ENCODE measurements at regions not wholly inside any gene's neighbourhood (a gene's known extent, or its start where the extent isn't known, plus 50 kb on each side); places are given as distances from the start of the nearest gene placed in this dataset.

GRCh38 chr2:142445023-142445422, 314.2 kb upstream of the LRP1B start:
- no peak for DNase-seq (ENCODE audit: low spot score)
- H3K4me1 ChIP-seq (ENCODE audit: control insufficient read depth in 4 of 4, insufficient read depth in 4 of 4, low read length in 3 of 4): peaks cover 0 to 8% (median 6%) of the 10 kb centered on the region in 4 donors
- TF ChIP-seq NR2F2 (IDR thresholded peaks at IDR 0.05): no peak
- TF ChIP-seq YY1 (IDR thresholded peaks at IDR 0.05): no peak
- TF ChIP-seq REST (IDR thresholded peaks at IDR 0.05): no peak
- TF ChIP-seq SP1 (IDR thresholded peaks at IDR 0.05): no peak
- TF ChIP-seq, protein P1, sequence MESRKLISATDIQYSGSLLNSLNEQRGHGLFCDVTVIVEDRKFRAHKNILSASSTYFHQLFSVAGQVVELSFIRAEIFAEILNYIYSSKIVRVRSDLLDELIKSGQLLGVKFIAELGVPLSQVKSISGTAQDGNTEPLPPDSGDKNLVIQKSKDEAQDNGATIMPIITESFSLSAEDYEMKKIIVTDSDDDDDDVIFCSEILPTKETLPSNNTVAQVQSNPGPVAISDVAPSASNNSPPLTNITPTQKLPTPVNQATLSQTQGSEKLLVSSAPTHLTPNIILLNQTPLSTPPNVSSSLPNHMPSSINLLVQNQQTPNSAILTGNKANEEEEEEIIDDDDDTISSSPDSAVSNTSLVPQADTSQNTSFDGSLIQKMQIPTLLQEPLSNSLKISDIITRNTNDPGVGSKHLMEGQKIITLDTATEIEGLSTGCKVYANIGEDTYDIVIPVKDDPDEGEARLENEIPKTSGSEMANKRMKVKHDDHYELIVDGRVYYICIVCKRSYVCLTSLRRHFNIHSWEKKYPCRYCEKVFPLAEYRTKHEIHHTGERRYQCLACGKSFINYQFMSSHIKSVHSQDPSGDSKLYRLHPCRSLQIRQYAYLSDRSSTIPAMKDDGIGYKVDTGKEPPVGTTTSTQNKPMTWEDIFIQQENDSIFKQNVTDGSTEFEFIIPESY (IDR thresholded peaks at IDR 0.05): no peak
- no peak for TF ChIP-seq EGR1 (IDR thresholded peaks at IDR 0.05; ENCODE audit: low read depth in 2 of 2)
- TF ChIP-seq JUND (IDR thresholded peaks at IDR 0.05): no peak
- no peak for TF ChIP-seq RAD21 (IDR thresholded peaks at IDR 0.05)
- TF ChIP-seq, protein P2, sequence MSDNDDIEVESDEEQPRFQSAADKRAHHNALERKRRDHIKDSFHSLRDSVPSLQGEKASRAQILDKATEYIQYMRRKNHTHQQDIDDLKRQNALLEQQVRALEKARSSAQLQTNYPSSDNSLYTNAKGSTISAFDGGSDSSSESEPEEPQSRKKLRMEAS (IDR thresholded peaks at IDR 0.05): no peak
- no peak for TF ChIP-seq FOXA1 (IDR thresholded peaks at IDR 0.05)
- TF ChIP-seq GABPA (IDR thresholded peaks at IDR 0.05 in 1 of 2, conservative IDR thresholded peaks at IDR 0.05 in 1 of 2): no peak
- no peak for TF ChIP-seq HNF4A (conservative IDR thresholded peaks at IDR 0.05)
- TF ChIP-seq TAF1 (conservative IDR thresholded peaks at IDR 0.05): no peak
- no peak overlapping the region for H3K4me3 ChIP-seq (ENCODE audit: low read depth in 1 of 3, low read length in 3 of 3)
- H3K27ac ChIP-seq (ENCODE audit: low read depth in 1 of 2, low read length in 2 of 2): no peak overlapping the region
- H3K9ac ChIP-seq (ENCODE audit: low read depth in 1 of 2, low read length in 2 of 2): no peak overlapping the region
- H3K9me3 ChIP-seq (ENCODE audit: control insufficient read depth in 4 of 4, low read length in 3 of 4): no peaks in the 10 kb centered on the region
- H3K27me3 ChIP-seq (ENCODE audit: control insufficient read depth in 4 of 4, insufficient read depth in 4 of 4, low read length in 3 of 4): no peaks in the 10 kb centered on the region
- WGBS: 95% methylated on average over 2 of the region's 2 CpGs
- no peaks in the 10 kb centered on the region for H3K36me3 ChIP-seq (ENCODE audit: control insufficient read depth in 4 of 4, insufficient read depth in 3 of 4, low read depth in 1 of 4, low read length in 3 of 4)

GRCh38 chr2:142435847-142436246, 305.0 kb upstream of the LRP1B start:
- H3K4me3 ChIP-seq (ENCODE audit: low read depth in 1 of 3, low read length in 3 of 3): no peak overlapping the region
- 81% methylated on average over 3 of the region's 3 CpGs for WGBS
- no peak for TF ChIP-seq FOXA1 (IDR thresholded peaks at IDR 0.05)
- no peak for TF ChIP-seq TAF1 (conservative IDR thresholded peaks at IDR 0.05)
- TF ChIP-seq FOXA2 (IDR thresholded peaks at IDR 0.05): no peak
- TF ChIP-seq, protein P1 (IDR thresholded peaks at IDR 0.05): no peak
- no peak for TF ChIP-seq HNF4A (conservative IDR thresholded peaks at IDR 0.05)
- TF ChIP-seq CTCF (IDR thresholded peaks at IDR 0.05; ENCODE audit: low read depth, low read length, missing input control): no peak
- TF ChIP-seq NR2F2 (IDR thresholded peaks at IDR 0.05): no peak
- no peak for TF ChIP-seq YY1 (IDR thresholded peaks at IDR 0.05)
- TF ChIP-seq REST (IDR thresholded peaks at IDR 0.05): no peak
- no peak for TF ChIP-seq RAD21 (IDR thresholded peaks at IDR 0.05)
- no peak for TF ChIP-seq HNF4G (IDR thresholded peaks at IDR 0.05)
- TF ChIP-seq JUND (IDR thresholded peaks at IDR 0.05): no peak
- TF ChIP-seq EGR1 (IDR thresholded peaks at IDR 0.05; ENCODE audit: low read depth in 2 of 2): no peak
- H3K27ac ChIP-seq (ENCODE audit: low read depth in 1 of 2, low read length in 2 of 2): no peak overlapping the region
- no peaks in the 10 kb centered on the region for H3K27me3 ChIP-seq (ENCODE audit: control insufficient read depth in 4 of 4, insufficient read depth in 4 of 4, low read length in 3 of 4)
- H3K4me1 ChIP-seq (ENCODE audit: control insufficient read depth in 4 of 4, insufficient read depth in 4 of 4, low read length in 3 of 4): no peaks in the 10 kb centered on the region
- no peaks in the 10 kb centered on the region for H3K36me3 ChIP-seq (ENCODE audit: control insufficient read depth in 4 of 4, insufficient read depth in 3 of 4, low read depth in 1 of 4, low read length in 3 of 4)
- H3K9ac ChIP-seq (ENCODE audit: low read depth in 1 of 2, low read length in 2 of 2): no peak overlapping the region
- no peak for DNase-seq (ENCODE audit: low spot score)
- no peaks in the 10 kb centered on the region for H3K9me3 ChIP-seq (ENCODE audit: control insufficient read depth in 4 of 4, low read length in 3 of 4)
